ENCODE measurements at regions not wholly inside any gene's neighbourhood (a gene's known extent, or its start where the extent isn't known, plus 50 kb on each side); places are given as distances from the start of the nearest gene placed in this dataset.

DNA sequence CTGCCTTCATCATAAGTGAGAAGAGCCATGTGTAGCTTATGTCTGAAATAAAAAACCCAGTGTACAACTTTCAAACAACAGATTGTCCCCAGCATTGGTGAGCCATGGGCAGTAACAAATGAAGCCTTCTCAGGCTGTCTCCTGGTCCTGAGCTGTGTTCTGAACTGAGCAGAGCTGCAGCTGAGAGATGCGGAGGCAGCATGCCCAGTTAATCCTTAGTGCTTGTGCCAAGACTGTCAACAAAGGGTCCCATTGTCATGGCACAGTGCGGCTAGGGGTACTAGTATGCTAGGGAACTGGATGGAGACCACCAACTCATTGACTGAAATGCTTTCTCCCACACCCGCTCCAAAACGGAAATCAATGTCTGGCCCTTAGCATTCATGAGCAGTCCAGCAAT is 154.3 kb downstream of the RMST start:
- FAIRE-seq (no peak), DNase-seq (ENCODE audit: insufficient read length, low spot score) (no peak)
- TF ChIP-seq, protein P1, sequence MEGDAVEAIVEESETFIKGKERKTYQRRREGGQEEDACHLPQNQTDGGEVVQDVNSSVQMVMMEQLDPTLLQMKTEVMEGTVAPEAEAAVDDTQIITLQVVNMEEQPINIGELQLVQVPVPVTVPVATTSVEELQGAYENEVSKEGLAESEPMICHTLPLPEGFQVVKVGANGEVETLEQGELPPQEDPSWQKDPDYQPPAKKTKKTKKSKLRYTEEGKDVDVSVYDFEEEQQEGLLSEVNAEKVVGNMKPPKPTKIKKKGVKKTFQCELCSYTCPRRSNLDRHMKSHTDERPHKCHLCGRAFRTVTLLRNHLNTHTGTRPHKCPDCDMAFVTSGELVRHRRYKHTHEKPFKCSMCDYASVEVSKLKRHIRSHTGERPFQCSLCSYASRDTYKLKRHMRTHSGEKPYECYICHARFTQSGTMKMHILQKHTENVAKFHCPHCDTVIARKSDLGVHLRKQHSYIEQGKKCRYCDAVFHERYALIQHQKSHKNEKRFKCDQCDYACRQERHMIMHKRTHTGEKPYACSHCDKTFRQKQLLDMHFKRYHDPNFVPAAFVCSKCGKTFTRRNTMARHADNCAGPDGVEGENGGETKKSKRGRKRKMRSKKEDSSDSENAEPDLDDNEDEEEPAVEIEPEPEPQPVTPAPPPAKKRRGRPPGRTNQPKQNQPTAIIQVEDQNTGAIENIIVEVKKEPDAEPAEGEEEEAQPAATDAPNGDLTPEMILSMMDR (IDR thresholded peaks at IDR 0.05; ENCODE audit: insufficient read depth, missing control alignments), result no peak

DNA sequence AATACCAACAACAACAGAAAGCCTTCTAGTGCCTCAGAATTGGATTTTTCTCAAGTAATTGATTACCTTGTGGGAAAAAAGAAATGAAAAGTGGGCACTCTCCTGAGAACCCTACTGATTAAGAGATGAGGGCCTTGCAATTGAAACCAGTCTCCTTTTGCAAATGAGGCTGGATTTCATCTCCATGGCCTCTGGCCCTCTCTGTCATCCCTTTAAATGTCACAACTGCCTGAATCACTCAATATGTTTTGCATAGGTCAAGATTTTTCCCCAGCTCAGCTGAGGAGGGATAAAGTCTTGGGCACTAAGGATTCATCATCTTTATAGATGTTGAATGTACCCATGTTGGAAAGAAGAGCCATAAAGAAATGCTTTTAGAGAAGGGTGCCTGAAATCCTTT is 166.4 kb downstream of the RMST start:
- TF ChIP-seq, protein P1 (IDR thresholded peaks at IDR 0.05; ENCODE audit: insufficient read depth, missing control alignments), result no peak
- DNase-seq (ENCODE audit: insufficient read length, low spot score) (no peak), FAIRE-seq (no peak)

DNA sequence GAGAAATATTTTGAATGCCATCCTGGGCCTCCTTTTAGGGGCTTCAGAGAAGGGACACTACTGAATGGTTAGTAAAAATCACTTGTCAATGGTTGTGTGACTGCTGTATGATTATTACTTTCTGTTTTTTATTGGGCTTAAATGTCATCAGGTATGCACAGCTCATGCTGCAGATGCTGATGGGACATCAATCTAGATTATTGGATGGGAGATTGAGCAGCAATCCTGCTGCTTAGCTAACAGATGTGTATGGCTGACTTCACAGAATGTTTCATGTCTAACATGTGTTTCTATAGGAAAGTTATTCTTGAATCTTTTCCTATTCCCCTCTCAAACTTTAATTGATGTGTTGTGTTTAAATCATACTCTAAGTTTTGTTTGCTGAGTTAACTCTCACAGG is 166.8 kb downstream of the RMST start:
- no peak for DNase-seq (ENCODE audit: insufficient read length, low spot score)
- TF ChIP-seq, protein P1 (IDR thresholded peaks at IDR 0.05; ENCODE audit: insufficient read depth, missing control alignments), result no peak
- no peak for FAIRE-seq

DNA sequence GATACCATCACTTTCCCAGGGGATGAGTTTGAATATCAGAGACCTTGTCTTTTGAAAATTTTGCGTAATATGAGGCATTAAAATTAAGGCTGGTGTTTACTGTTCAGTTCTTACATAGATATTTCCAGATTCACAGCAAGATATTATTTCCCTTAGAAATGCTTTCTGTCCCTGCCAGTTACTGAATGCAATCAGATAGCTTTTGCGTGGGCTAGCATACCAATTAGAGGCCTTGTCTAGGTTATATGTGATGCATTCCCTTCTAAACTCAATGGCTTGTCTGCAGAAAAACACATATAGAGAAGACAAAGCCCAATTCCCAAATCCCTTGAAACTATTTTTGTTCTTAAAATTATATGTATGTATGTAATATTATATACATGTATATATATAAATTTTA is 167.8 kb downstream of the RMST start:
- FAIRE-seq (no peak), DNase-seq (ENCODE audit: insufficient read length, low spot score) (no peak)
- TF ChIP-seq, protein P1 (IDR thresholded peaks at IDR 0.05; ENCODE audit: insufficient read depth, missing control alignments), result no peak

DNA sequence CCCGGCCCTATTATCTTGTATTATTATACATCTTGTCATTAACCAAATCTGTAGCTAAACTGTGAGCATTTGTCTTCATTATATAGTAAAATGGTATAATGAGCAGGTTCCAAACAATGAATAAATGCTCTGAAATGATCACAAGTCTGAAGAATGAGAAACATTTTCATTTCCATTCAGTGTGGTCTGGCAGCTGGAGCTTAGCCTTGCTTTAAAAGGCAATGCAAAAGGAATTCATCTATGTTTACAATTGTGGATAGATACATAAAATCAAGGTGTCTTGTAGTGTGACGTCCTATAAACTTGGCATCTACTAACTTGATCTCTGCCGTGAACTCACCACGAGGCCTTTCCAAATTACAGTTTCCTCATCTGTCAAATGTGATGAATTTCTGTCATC is 168.3 kb downstream of the RMST start:
- DNase-seq (ENCODE audit: insufficient read length, low spot score), result no peak
- FAIRE-seq, result no peak
- TF ChIP-seq, protein P1 (IDR thresholded peaks at IDR 0.05; ENCODE audit: insufficient read depth, missing control alignments), result no peak

DNA sequence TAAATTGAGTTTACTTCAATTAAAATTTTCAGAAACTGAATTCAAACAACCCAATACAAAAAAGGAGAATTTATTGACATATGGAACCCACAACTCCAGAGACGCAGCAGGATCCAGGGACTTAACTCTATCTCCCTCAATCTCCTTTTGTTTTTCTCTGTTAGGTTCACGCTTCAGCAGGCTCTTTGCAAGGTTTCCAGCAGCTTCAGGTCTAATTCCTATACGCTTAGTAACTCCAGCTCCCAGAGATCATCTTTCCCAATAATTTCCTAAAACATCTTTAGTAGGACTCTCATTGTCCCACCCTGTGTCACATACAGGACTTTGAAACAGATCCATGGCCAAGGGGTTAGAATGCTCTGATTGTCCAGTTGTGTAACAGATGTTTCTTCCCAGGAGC is 175.2 kb downstream of the RMST start:
- DNase-seq (ENCODE audit: insufficient read length, low spot score) (no peak), FAIRE-seq (no peak)
- TF ChIP-seq, protein P1 (IDR thresholded peaks at IDR 0.05; ENCODE audit: insufficient read depth, missing control alignments), result no peak

DNA sequence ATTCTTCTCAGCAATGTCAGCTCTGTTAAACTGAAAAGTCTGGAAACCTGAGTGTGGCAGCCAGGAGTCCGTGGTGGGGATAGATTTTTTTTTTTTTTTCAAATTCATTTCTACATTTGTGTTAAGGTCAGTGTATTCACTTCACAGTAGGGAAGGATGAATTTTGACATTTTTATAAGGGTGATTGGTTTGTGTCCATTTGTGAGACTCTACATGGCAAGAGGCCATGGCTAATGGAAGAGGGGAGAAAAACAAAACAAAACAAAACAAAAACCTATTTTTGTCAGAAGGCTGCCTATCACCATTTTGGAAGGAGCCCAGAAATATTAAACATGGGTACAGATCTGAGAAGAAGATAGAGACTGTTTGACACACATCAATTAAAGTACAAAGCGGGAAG is 176.1 kb downstream of the RMST start:
- FAIRE-seq (no peak), DNase-seq (ENCODE audit: insufficient read length, low spot score) (no peak)
- TF ChIP-seq, protein P1 (IDR thresholded peaks at IDR 0.05; ENCODE audit: insufficient read depth, missing control alignments), result no peak
